HG03354 (cell line): ENCODE measurements at regions not wholly inside any gene's neighbourhood (a gene's known extent, or its start where the extent isn't known, plus 50 kb on each side); places are given as distances from the start of the nearest gene placed in this dataset.
"Not testable (repeated sequence)": the region's sequence is repeated elsewhere in the genome, so short reads cannot be mapped to it uniquely, and the experiment has no call there.

Experiments used
- ATAC-seq: cut with Tn5 transposase; IDR thresholded peaks from one replicate; pipeline ENCODE4 v1.9.1; 2021; ENCODE audit warnings: mild to moderate bottlenecking; ENCODE audit not compliant: unreplicated experiment, poor library complexity, severe bottlenecking

DNA sequence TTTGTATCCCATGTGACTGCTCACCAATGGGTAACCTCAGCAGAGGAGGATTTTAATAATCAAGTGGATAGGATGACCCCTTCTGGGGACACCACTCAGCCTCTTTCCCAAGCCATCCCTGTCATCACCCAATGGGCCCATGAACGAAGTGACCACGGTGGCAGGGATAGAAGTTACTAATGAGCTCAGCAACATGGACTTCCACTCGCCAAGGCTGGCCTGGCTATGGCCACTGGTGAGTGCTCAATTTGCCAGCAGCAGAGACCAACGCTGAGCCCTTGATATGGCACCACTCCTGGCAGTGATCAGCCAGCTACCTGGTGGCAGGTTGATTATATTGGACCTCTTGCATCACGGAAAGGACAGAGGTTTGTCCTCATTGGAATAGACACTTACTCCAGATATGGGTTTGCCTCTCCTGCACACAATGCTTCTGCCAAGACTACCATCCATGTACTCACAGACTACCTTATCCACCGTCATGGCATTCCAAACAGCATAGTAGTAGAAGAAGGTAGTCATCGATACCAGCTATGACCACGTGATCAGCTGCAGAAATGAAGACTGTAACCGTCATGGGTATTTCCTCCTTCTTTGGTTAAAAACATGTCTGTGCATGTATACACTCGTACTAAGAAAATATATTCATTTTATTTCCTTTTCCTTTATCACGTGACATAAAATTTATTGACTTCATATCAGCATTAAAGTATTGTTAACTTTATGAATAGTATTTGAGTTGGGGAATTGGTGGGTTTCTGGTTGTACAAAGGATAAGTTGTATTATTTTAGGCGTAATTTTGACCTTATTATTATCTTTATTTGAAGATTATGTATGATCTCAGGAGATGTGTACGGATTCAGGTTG, 562.6 kb downstream of the PTPRU start:
- ATAC-seq = no peak

DNA sequence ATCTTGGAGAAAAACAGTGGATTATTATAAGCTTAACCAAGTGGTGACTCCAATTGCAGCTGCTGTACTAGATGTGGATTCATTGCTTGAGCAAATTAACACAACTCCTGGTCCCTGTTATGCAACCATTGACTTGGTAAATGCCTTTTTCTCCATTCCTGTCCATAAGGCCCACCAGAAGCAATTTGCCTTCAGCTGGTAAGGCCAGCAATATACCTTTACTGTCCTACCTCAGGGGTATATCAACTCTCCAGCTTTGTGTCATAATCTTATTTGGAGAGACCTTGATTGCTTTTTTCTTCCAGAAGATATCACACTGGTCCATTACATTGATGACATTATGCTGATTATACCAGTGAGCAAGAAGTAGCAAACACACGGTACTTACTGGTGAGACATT, 560.8 kb downstream of the PTPRU start:
- ATAC-seq = not testable (repeated sequence)

DNA sequence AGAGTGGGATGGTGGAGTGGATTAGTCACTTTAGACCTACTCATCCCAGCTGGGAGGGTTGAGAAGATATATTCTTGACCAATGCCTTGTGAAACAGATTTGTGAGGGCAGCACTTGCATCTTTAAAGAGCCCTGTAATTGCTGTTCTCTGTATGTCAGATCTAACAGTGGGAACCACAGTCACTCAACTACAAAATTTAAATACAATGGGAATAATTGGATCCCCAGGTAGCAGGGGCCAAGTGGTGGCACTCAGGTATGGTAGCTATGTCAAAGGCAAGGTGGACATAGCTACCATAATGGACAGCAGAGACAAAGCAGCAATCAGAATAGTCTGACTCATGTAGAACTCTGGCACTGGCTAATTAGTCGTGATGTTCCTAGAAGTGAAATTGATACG, 559.6 kb downstream of the PTPRU start:
- not testable (repeated sequence) for ATAC-seq

DNA sequence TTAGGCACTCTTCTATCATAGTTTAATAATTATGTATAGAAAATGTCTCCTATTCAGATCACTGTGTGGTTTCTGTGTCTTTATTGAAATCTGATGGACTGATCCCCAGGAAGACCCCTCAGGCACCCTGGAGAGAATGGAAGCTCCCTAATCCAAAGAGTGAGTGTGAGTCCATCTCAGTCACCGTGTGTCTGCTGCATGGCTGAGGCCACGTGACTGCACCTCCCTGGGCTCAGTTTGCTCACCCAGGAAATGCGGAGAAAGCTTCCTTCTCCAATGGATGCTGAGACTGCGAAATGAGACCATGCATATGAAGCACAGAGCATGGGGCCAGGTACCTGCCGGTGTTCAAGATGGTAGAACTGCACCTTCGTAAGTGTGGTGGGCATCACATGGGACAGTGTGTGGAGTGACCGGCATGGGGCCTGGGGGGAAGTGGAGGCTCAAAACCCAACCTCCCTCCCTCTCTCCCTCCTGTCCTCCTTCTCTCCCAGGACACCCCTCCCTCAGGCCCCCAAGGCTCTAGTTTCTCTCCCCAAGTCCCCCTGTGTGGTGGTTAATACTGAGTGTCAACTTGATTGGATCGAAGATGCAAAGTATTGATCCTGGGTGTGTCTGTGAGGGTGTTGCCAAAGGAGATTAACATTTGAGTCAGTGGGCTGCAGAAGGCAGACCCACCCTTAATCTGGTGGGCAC, 557.5 kb downstream of the PTPRU start:
- no peak for ATAC-seq

GRCh38 chr1:29793101-29793546, 556.8 kb downstream of the PTPRU start:
- ATAC-seq = no peak

- ATAC-seq = no peak
These were observed 553.6 kb downstream of the PTPRU start for GRCh38 chr1:29789910-29790247.

DNA sequence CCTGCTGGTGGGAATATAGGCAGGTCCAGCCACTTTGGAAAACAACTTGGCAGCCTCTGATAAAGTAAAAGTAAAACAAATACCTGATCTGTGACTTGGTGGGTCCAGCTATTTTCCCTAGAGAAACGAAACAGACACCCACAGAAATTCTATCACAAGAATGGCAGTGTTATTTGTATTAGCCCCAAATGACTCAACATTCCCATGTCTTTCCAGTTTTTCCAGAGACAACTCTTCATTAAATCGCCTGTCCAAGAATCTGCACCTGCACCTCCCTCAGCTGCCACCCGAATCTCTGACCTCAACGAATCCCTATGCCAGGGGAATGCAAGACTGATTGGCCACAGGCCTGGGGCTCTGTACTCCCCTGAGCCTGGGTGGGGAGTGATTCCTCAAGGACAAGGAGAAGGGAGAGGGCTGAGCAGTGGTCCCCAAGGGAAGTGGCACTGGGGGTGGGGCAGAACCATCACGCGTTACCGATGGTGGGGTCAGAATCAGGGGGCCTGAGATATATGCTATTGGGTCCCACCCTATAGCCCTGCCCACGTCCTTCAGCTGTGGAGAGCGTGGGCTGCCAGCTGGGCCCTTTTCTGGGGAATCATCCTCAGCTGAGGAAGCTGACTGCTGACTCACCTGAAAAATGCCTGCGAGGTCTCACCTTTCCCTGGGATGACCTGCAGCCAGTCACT, 553.0 kb downstream of the PTPRU start:
- no peak for ATAC-seq

- ATAC-seq = no peak
These were observed 550.7 kb downstream of the PTPRU start for GRCh38 chr1:29786791-29787732.

- no peak for ATAC-seq
These were observed 549.9 kb downstream of the PTPRU start for GRCh38 chr1:29786195-29786594.

DNA sequence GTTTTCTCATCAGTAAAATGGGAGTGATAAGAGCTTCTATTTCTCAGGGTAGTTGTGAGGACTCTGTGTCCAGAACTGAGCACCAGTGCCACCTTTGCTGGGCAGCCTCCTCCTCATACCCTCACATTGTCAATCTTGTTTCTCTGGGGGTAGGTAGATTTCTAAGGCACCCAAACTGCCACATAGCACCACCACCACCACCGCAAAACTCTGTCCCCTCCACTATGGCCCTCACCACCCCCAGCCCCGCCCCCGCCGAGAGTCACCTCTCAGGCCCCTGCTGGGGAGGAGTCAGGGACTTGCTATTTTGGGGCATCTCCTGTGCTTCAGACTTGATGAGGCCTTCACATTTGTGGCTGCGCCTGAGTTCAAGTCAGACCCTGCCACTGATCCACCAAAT, 549.2 kb downstream of the PTPRU start:
- no peak for ATAC-seq

DNA sequence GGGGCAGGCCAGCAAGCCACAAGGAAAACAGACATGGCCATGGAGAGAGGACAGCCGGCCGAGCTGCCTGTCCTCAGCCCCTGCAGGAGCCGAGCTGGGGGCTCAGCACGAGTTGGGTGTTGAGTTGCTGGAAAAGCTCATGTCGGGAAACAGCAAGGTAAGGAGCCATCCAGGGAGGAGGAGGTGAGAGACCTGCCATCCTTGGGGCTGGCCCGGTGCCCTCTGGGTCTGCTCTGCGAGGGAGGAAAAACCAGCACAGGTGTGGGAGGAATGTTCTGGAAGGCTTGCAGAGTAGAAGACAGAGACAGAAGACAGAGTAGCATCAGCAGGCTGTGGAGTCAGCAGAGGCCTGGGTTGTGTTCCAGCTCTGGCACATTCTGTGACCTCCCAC, 548.8 kb downstream of the PTPRU start:
- no peak for ATAC-seq

GRCh38 chr1:29784276-29785136, 548.2 kb downstream of the PTPRU start:
- ATAC-seq = no peak

DNA sequence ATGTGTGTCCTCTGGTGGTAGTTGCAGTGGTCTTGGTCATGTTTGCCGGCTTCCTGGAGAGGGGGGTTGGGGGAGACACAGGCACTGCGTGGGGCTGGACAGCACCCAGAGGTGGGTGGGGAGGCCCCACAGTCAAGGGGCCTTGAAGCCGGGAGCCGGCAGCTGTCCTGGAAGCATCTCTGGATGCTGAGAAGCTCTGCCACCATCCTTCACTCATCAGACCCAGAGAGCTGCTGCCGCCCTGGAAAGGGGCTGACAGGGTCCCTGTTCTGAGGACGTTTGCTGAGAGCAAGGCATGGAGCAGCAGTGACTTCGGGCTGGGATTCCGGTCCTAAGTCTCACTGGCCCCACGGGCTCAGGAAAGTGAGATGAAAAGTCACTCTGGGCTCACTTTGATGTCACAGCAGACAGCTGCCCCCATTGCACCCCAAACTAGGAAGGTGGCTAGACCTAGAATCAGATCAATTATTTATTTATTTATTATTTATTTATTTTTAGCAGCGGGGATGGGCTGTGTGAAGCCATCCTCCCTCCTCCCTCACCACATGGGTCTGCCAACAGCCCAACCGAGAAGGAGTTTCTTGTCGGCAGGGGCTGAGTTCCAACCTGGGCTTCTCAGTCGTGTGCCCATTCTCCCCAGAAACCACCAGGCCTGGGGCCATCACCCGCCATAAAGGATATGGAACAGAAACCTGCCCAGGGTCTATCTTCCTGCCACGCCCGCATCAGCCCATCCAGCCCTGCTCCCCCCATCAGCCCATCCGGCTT, 547.4 kb downstream of the PTPRU start:
- ATAC-seq = no peak

- no peak for ATAC-seq
These were observed 546.7 kb downstream of the PTPRU start for GRCh38 chr1:29782846-29783507.

DNA sequence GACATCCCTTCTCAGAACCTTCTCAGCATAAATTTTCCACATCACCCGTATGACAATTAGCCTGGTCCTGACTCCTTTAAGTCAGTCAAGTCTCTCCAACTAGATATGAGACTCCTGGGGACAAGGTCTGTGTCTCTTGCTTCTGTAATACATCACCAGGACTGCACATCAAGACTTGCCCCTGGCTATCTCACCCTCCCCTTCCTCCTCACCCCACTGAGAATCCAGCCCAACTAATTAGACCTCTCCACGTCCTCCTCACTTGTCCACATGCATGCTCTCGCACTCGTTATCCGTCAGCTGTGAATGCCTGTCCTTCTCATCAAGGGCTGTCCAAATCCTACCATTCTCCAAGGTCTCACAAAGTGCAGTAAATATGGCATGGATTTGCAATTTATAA, 542.8 kb downstream of the PTPRU start:
- ATAC-seq = no peak

DNA sequence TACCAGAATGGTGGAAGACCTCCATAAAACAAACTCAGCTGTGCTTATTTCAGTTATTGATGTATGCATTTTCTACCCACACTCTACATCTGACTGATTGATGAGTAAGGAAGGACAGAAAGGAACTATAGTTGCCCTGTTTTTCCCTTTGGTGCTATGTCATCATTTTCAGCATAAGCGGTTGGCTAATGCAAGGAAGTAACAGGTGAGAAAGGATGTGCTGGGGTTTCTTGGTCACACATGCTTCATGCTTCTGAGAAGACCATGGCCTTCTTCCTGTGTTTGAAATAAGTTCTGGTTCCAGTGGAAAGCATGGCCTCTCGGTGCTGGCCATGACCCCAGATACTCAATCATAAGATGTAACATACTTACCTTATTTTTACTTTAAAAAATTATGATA, 541.2 kb downstream of the PTPRU start:
- ATAC-seq = no peak

GRCh38 chr1:29774355-29774754, 538.0 kb downstream of the PTPRU start:
- no peak for ATAC-seq
